MM.1S (cell line): ENCODE measurements at regions not wholly inside any gene's neighbourhood (a gene's known extent, or its start where the extent isn't known, plus 50 kb on each side); places are given as distances from the start of the nearest gene placed in this dataset.

Experiments
- EZH2 ChIP-seq: fragments of 300-600 bp; sonication (generic); optimal IDR thresholded peaks from 2 replicates; pipeline ENCODE3; 2017; ENCODE audit warnings: low read depth, mild to moderate bottlenecking, antibody characterized with exemption, low read length, mixed read lengths
- TF ChIP-seq, protein P1 (sequence below): fragments of 300-600 bp; sonication (generic); IDR thresholded peaks from 2 replicates; pipeline ENCODE4 v1.5.1; 2016; ENCODE audit warnings: antibody characterized with exemption, low read length, mixed read lengths

DNA sequence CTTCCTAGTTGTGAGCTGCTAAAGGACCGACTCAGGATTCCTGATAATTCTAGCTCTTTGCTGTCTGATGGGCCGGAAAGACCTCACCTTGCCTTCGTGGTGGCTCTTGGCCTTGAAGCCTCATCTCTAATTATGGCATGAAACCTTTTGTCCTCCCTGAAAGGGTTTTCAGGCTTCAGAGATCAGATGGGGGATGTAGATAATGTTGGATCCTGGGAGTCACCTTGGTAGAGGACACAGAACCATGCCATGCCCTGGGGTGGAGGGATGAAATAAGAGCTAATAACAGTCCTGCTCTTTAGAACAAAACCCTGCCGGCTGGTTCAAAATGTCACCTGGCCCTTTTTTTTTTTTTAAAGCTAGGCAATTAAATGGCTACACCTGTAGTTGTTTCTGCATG lies 50.8 kb upstream of the SYN2 start:
- TF ChIP-seq, protein P1, sequence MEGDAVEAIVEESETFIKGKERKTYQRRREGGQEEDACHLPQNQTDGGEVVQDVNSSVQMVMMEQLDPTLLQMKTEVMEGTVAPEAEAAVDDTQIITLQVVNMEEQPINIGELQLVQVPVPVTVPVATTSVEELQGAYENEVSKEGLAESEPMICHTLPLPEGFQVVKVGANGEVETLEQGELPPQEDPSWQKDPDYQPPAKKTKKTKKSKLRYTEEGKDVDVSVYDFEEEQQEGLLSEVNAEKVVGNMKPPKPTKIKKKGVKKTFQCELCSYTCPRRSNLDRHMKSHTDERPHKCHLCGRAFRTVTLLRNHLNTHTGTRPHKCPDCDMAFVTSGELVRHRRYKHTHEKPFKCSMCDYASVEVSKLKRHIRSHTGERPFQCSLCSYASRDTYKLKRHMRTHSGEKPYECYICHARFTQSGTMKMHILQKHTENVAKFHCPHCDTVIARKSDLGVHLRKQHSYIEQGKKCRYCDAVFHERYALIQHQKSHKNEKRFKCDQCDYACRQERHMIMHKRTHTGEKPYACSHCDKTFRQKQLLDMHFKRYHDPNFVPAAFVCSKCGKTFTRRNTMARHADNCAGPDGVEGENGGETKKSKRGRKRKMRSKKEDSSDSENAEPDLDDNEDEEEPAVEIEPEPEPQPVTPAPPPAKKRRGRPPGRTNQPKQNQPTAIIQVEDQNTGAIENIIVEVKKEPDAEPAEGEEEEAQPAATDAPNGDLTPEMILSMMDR, result no peak
- no peak for TF ChIP-seq EZH2
